RWPE1 (cell line): ENCODE measurements at regions not wholly inside any gene's neighbourhood (a gene's known extent, or its start where the extent isn't known, plus 50 kb on each side); places are given as distances from the start of the nearest gene placed in this dataset.

ENCODE experiments used
- CTCF ChIA-PET: fragments of 350-600 bp; sonication (Branson Sonifier 250); formaldehyde crosslinking; extraction: SDS; loops from one replicate; lab custom pipeline; 2021; lab: Yijun Ruan, JAX
- POLR2A ChIA-PET: fragments of 400-600 bp; formaldehyde crosslinking; extraction: SDS; loops from one replicate; lab custom pipeline; 2020; ENCODE audit warnings: antibody characterized with exemption; ENCODE audit not compliant: low non-redundant PET; lab: Yijun Ruan, JAX
- DNase-seq: peaks from one replicate; pipeline ENCODE4 v3.0.0; 2012; ENCODE audit warnings: low spot score
- H3K27ac ChIP-seq: fragments of 450-650 bp; 2 replicates; pipeline ENCODE4 v1.5.1; 2017
- CTCF ChIP-seq: fragments of 450-650 bp; conservative IDR thresholded peaks from 2 replicates; pipeline ENCODE4 v1.5.1; 2017; ENCODE audit warnings: low read depth, mild to moderate bottlenecking

GRCh38 chr16:77531752-77532151 is 96.9 kb upstream of the ADAMTS18 start:
- CTCF ChIA-PET = no interaction called here
- DNase-seq = no peak
- no peak for TF ChIP-seq CTCF
- H3K27ac ChIP-seq = no peak overlapping the region
- POLR2A ChIA-PET = no interaction called here

GRCh38 chr16:77536809-77537208 is 102.0 kb upstream of the ADAMTS18 start:
- CTCF ChIA-PET = no interaction called here
- no peak for TF ChIP-seq CTCF
- no peak overlapping the region for H3K27ac ChIP-seq
- no peak for DNase-seq
- POLR2A ChIA-PET = no interaction called here

DNA sequence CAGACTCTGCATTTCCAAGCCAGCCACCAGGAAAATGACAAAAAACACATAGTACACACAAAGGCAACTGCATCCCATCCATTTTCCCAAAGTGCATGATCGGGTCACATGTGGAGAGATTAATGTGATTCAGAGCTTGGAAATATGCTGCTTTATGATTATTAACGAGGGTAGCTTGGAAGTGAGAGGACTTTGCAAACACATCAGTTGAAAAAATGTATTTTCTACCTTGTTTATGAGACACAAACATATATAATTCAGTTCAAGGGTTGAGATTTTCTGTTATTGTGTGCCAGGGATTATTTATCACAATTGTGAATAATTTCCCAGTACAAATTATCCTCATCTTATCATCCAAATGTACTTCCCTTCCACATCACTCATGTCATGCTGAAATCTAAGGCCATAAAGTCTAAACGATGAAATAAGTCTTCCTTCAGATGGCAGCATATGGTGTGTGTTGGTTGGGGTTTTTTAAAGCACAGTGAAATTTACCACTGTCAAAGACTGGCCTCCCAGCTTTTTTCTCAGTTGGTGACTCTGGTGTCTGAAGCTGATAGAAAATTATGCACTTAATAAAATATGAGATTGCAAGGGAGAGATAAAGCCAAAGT is 104.7 kb upstream of the ADAMTS18 start:
- ChIA-PET POLR2A (no interaction called here), CTCF (interaction anchor here (0.7 kb wide), 1 partner anchor 300 kb away, joined by 5 read pairs; no protein-coding TSS in a partner anchor)
- no peak overlapping the region for H3K27ac ChIP-seq
- DNase-seq = no peak
- TF ChIP-seq CTCF = no peak

DNA sequence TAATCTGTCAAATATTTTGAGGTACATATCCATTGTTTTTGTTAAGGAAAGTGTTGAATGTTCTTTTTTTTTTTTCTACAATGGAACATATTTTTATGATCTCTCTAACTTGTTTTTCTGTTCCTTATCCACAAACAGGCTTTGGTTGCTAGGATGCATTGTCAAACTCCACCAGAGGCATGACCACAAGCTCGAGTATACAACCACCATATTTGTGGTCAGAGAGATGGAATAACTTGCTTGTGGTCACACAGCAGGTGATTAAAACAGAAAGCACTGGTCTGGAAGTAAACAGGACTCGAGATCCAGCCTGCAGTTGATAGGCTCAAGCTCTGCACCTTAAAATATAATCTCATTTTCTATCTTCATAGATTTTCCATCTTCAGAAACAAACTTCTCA is 105.8 kb upstream of the ADAMTS18 start:
- H3K27ac ChIP-seq = no peak overlapping the region
- CTCF ChIA-PET = no interaction called here
- TF ChIP-seq CTCF = no peak
- DNase-seq = no peak
- POLR2A ChIA-PET = no interaction called here

- ChIA-PET POLR2A (no interaction called here), CTCF (no interaction called here)
- TF ChIP-seq CTCF = no peak
- no peak overlapping the region for H3K27ac ChIP-seq
- no peak for DNase-seq
Observed at GRCh38 chr16:77541165-77541564, 106.3 kb upstream of the ADAMTS18 start.

DNA sequence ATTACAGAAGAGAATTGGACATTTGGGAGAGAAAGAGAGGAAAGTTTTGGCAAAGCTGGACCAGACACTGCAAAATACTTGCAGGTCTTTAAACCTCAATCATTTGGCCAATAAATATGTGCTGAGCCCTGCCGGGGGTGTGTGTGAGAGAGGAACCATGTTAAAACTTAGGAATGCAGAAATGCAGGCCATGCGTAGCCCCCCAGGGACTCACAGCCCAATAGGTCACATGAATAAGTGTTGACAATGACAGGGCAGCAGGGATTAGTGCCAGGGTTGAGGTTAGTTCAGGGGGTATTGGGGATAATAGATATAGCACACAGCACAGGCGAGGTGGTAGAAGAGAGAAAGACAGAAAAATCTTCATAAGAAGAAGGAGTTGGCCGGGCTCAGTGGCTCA is 113.3 kb upstream of the ADAMTS18 start:
- ChIA-PET CTCF (no interaction called here), POLR2A (no interaction called here)
- DNase-seq = no peak
- no peak overlapping the region for H3K27ac ChIP-seq
- no peak for TF ChIP-seq CTCF

DNA sequence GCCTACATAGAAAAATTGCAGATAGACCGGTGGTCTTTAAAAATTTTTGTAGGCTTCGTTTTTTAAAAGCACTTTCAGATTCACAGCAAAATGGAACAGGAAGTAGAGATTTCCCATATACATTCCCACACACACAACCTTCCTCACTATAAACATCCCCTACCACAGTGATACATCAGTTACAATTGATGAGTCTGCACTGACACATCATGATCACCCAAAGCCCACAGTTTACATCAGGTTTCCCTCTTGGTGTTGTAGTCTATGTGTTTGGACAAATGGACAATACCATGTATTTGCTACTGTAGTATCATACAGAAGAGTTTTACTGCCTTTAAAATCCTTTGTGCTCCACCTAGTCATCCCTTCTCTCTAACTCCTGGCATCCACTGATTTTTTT is 113.9 kb upstream of the ADAMTS18 start:
- TF ChIP-seq CTCF = no peak
- POLR2A ChIA-PET = no interaction called here
- no peak overlapping the region for H3K27ac ChIP-seq
- DNase-seq = no peak
- CTCF ChIA-PET = no interaction called here
